Keratinocyte (primary cell): ENCODE measurements at regions not wholly inside any gene's neighbourhood (a gene's known extent, or its start where the extent isn't known, plus 50 kb on each side); places are given as distances from the start of the nearest gene placed in this dataset.

Source experiments
- EZH2 ChIP-seq: IDR thresholded peaks from one replicate; pipeline ENCODE4 v1.6.1; 2012; ENCODE audit warnings: inconsistent platforms, mild to moderate bottlenecking, low read length, moderate library complexity
- TF ChIP-seq, protein P1 (sequence below), 3 experiments: IDR thresholded peaks in 1 of 3; conservative IDR thresholded peaks in 1 of 3; optimal IDR thresholded peaks in 1 of 3; 2 replicates in 2 of 3; 3 replicates in 1 of 3; pipeline versions ENCODE3 to v1.5.1; 2011; ENCODE audit warnings: low read length in 3 of 3, mild to moderate bottlenecking in 3 of 3, moderate library complexity in 2 of 3, control low read depth in 1 of 3, inconsistent platforms in 1 of 3; ENCODE audit not compliant: insufficient read depth in 2 of 3; ENCODE audit errors: extremely low read depth in 1 of 3

DNA sequence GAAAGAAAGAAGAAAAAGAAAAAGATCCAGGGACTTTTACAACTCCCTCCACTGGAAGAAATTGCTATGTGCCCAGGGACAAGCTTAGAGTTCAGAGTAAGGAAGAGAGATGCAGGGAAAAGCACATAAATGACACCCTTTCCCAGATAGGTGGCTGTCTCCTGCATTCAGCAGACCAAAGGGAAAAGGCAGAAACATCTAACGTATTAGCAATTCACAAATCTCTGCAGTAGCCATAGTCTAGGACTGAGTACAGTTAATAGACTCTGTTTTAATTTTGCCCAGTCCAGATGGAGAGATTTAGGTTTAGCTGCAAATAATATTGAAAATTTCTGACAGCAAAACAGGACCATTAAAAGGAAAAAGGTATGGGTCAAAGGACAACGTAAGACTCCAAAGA, 71.3 kb upstream of the TNFRSF21 start:
- TF ChIP-seq, protein P1, sequence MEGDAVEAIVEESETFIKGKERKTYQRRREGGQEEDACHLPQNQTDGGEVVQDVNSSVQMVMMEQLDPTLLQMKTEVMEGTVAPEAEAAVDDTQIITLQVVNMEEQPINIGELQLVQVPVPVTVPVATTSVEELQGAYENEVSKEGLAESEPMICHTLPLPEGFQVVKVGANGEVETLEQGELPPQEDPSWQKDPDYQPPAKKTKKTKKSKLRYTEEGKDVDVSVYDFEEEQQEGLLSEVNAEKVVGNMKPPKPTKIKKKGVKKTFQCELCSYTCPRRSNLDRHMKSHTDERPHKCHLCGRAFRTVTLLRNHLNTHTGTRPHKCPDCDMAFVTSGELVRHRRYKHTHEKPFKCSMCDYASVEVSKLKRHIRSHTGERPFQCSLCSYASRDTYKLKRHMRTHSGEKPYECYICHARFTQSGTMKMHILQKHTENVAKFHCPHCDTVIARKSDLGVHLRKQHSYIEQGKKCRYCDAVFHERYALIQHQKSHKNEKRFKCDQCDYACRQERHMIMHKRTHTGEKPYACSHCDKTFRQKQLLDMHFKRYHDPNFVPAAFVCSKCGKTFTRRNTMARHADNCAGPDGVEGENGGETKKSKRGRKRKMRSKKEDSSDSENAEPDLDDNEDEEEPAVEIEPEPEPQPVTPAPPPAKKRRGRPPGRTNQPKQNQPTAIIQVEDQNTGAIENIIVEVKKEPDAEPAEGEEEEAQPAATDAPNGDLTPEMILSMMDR (optimal IDR thresholded peaks at IDR 0.05 in 1 of 3, IDR thresholded peaks at IDR 0.05 in 1 of 3, conservative IDR thresholded peaks at IDR 0.05 in 1 of 3; ENCODE audit: extremely low read depth in 1 of 3, insufficient read depth in 2 of 3, low read length in 3 of 3): no peak
- TF ChIP-seq EZH2: no peak
